ENCODE measurements at regions not wholly inside any gene's neighbourhood (a gene's known extent, or its start where the extent isn't known, plus 50 kb on each side); places are given as distances from the start of the nearest gene placed in this dataset.
"Not testable (repeated sequence)": the region's sequence is repeated elsewhere in the genome, so short reads cannot be mapped to it uniquely, and the experiment has no call there.

GRCh38 chr14:101251812-101252442 is 309.4 kb upstream of the DIO3 start:
- DNase-seq = no peak

GRCh38 chr14:101252443-101253214 is 308.7 kb upstream of the DIO3 start:
- DNase-seq = no peak

GRCh38 chr14:101253948-101254347 is 307.3 kb upstream of the DIO3 start:
- no peak for DNase-seq

- no peak for DNase-seq
Measured at GRCh38 chr14:101254805-101255764, 306.2 kb upstream of the DIO3 start.

GRCh38 chr14:101255765-101256125 is 305.6 kb upstream of the DIO3 start:
- DNase-seq = no peak

- no peak for DNase-seq
Measured at GRCh38 chr14:101256266-101256665, 305.0 kb upstream of the DIO3 start.

GRCh38 chr14:101257551-101257950 is 303.7 kb upstream of the DIO3 start:
- DNase-seq = no peak

GRCh38 chr14:101259748-101260147 is 301.5 kb upstream of the DIO3 start:
- no peak for DNase-seq

- DNase-seq = not testable (repeated sequence)
Measured at GRCh38 chr14:101266441-101266840, 294.9 kb upstream of the DIO3 start.

GRCh38 chr14:101273091-101273490 is 288.2 kb upstream of the DIO3 start:
- DNase-seq = no peak

- no peak for DNase-seq
Measured at GRCh38 chr14:101276309-101277091, 284.8 kb upstream of the DIO3 start.

GRCh38 chr14:101282418-101282817 is 278.9 kb upstream of the DIO3 start:
- DNase-seq = no peak

- DNase-seq = no peak
Measured at GRCh38 chr14:101284711-101285110, 276.6 kb upstream of the DIO3 start.

GRCh38 chr14:101286271-101287018 is 274.9 kb upstream of the DIO3 start:
- DNase-seq = no peak

- no peak for DNase-seq
Measured at GRCh38 chr14:101288436-101289229, 272.7 kb upstream of the DIO3 start.

- DNase-seq = no peak
Measured at GRCh38 chr14:101289230-101289690, 272.0 kb upstream of the DIO3 start.

- no peak for DNase-seq
Measured at GRCh38 chr14:101289911-101290310, 271.4 kb upstream of the DIO3 start.

GRCh38 chr14:101290611-101291010 is 270.7 kb upstream of the DIO3 start:
- DNase-seq = no peak

- no peak for DNase-seq
Measured at GRCh38 chr14:101291390-101291789, 269.9 kb upstream of the DIO3 start.

- DNase-seq = no peak
Measured at GRCh38 chr14:101292448-101292847, 268.8 kb upstream of the DIO3 start.

GRCh38 chr14:101293605-101294004 is 267.7 kb upstream of the DIO3 start:
- DNase-seq = no peak
